HL-60 (cell line): ENCODE measurements at regions not wholly inside any gene's neighbourhood (a gene's known extent, or its start where the extent isn't known, plus 50 kb on each side); places are given as distances from the start of the nearest gene placed in this dataset.

Source experiments
- DNase-seq, 2 experiments: peaks; one replicate each; pipeline ENCODE4 v3.0.0-alpha.2; 2010 to 2020; ENCODE audit warnings: low read depth in 1 of 2, low spot score in 1 of 2
- H3K27ac ChIP-seq: fragments of 250-450 bp; sonication (Bioruptor Pico); replicated peaks from 2 replicates; pipeline ENCODE4 v1.5.1; 2020; ENCODE audit warnings: mild to moderate bottlenecking, moderate library complexity
- H3K27me3 ChIP-seq: fragments of 250-450 bp; sonication (Bioruptor Pico); 2 replicates; pipeline ENCODE4 v1.5.1; 2021; ENCODE audit warnings: mild to moderate bottlenecking, moderate library complexity; ENCODE audit not compliant: insufficient read depth, poor library complexity, severe bottlenecking
- H3K4me3 ChIP-seq: replicated peaks from 2 replicates; pipeline ENCODE4 v1.5.1; 2011; ENCODE audit warnings: mild to moderate bottlenecking, control low read depth, low read length; ENCODE audit not compliant: insufficient read depth
- GABPA ChIP-seq: IDR thresholded peaks from 2 replicates; pipeline ENCODE4 v1.6.1; 2012; ENCODE audit warnings: low read depth
- POLR2AphosphoS5 ChIP-seq: IDR thresholded peaks from 2 replicates; pipeline ENCODE4 v1.6.1; 2012; ENCODE audit warnings: low read depth
- REST ChIP-seq: IDR thresholded peaks from 2 replicates; pipeline ENCODE4 v1.6.1; 2012; ENCODE audit warnings: low read depth; ENCODE audit not compliant: insufficient replicate concordance
- SPI1 ChIP-seq: IDR thresholded peaks from 2 replicates; pipeline ENCODE4 v1.6.1; 2012; ENCODE audit warnings: low read depth, mild to moderate bottlenecking, borderline replicate concordance
- TF ChIP-seq, protein P1 (sequence below): IDR thresholded peaks from one replicate; pipeline ENCODE4 v1.5.1; 2011; ENCODE audit warnings: low read length, control low read depth, inconsistent platforms; ENCODE audit not compliant: insufficient read depth

- no peaks in the 10 kb centered on the region for H3K27me3 ChIP-seq
- no peak for DNase-seq
- no peak overlapping the region for H3K4me3 ChIP-seq
- TF ChIP-seq GABPA (no peak), REST (no peak)
- H3K27ac ChIP-seq = no peak overlapping the region
These were observed 153.2 kb upstream of the FGF10 start for GRCh38 chr5:44542470-44542869.

DNA sequence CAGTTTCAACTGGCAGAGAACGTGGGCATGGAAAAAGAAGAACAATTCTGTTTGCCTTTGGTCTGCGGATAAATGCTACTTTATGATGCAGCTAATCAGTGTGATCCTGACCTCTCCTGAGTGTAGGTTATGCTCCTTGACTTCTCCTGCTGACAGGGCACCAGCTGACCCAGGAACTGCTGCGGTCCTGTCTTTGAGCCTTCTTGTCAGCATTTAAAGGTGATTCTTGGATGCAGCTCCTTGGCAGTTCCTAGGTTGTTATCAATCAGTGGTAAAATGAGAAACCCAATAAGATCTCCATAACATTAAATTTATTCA lies 150.3 kb upstream of the FGF10 start:
- DNase-seq = no peak
- H3K27me3 ChIP-seq = no peaks in the 10 kb centered on the region
- no peak overlapping the region for H3K4me3 ChIP-seq
- H3K27ac ChIP-seq = no peak overlapping the region
- TF ChIP-seq REST (no peak), SPI1 (no peak), GABPA (no peak), POLR2AphosphoS5 (no peak)
- TF ChIP-seq, protein P1, sequence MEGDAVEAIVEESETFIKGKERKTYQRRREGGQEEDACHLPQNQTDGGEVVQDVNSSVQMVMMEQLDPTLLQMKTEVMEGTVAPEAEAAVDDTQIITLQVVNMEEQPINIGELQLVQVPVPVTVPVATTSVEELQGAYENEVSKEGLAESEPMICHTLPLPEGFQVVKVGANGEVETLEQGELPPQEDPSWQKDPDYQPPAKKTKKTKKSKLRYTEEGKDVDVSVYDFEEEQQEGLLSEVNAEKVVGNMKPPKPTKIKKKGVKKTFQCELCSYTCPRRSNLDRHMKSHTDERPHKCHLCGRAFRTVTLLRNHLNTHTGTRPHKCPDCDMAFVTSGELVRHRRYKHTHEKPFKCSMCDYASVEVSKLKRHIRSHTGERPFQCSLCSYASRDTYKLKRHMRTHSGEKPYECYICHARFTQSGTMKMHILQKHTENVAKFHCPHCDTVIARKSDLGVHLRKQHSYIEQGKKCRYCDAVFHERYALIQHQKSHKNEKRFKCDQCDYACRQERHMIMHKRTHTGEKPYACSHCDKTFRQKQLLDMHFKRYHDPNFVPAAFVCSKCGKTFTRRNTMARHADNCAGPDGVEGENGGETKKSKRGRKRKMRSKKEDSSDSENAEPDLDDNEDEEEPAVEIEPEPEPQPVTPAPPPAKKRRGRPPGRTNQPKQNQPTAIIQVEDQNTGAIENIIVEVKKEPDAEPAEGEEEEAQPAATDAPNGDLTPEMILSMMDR = no peak

DNA sequence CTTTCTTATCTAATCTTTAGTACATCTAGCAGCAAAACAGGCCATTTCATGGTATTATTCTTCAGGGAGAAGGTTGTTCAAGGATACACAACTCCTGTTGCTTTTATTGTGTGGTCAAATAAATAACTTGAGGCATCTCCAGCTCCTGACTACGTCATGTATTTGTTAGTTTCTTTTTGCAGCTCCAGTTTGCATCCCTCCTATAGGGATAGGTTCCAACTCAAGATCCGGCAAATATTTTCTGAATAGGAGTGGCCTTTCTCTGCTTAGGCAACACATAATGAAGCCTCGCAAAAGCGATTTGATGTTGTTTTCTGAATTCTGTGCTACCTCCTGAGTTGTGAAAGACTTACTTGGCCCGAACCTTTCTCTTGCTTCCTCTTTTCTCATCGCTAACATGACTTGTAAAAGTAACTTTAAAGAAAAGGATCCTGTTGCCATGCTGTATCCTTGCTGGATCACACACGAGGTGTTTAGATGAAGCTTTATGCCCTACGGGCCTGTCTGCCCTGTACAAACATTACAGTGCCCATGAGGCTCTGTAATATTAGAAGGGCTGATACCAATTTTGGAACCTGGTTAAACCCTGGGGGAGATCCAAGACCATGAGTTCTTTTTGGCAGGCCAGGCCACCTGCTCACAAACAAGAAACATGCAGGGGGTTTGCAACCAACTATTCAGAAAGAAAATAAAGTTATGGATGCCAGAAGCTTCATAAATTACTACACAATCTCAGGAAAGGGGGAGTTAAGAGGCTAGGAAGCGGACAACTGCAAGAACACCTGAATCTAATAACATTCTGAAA lies 149.8 kb upstream of the FGF10 start:
- no peak for DNase-seq
- H3K27ac ChIP-seq = no peak overlapping the region

More for the DNA sequence above, 149.8 kb upstream of the FGF10 start:
- Histone ChIP-seq H3K27me3 (no peaks in the 10 kb centered on the region), H3K4me3 (no peak overlapping the region)
- TF ChIP-seq GABPA = no peak
- TF ChIP-seq SPI1 = no peak
- no peak for TF ChIP-seq REST
- TF ChIP-seq, protein P1 = no peak
- no peak for TF ChIP-seq POLR2AphosphoS5
